ENCODE measurements at regions not wholly inside any gene's neighbourhood (a gene's known extent, or its start where the extent isn't known, plus 50 kb on each side); places are given as distances from the start of the nearest gene placed in this dataset.

DNA sequence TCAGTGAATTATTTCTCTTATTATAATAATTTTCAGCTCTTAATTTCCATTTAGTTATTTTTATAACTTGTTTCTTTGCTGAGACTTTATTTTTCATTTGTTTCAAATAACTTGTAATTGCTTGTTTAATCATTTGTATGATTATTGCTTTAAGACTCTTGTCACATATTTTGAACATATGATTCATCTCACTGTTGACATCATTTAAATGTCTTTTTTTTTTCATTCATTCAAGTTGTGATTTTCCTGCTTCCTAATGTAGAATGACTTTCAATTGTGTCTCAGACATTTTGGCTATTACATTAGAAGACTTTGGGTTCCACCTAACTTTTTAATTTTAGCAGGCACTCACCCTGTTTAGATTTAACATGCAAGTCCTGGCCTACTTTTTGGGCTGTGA, 234.8 kb upstream of the DIPK2B start:
- Histone ChIP-seq H3K4me1 (ENCODE audit: control insufficient read depth, extremely low read depth, insufficient read depth, low read length) (no peaks in the 10 kb centered on the region), H3K4me3 (replicated peaks in 1 of 3; ENCODE audit: insufficient read depth in 1 of 3, low read depth in 1 of 3, low read length in 3 of 3) (no peak overlapping the region), H2AFZ (ENCODE audit: low read depth, low read length) (no peak overlapping the region), H3K9me3 (replicated peaks; ENCODE audit: control insufficient read depth, insufficient read depth, low read length) (no peaks in the 10 kb centered on the region), H3K36me3 (ENCODE audit: control insufficient read depth in 2 of 2, extremely low read depth in 1 of 2, insufficient read depth in 2 of 2, low read length in 2 of 2) (no peaks in the 10 kb centered on the region), H3K4me2 (ENCODE audit: insufficient read depth, low read length) (no peak overlapping the region), H3K27me3 (ENCODE audit: control insufficient read depth in 2 of 2, insufficient read depth in 2 of 2, low read length in 2 of 2) (no peaks in the 10 kb centered on the region), H3K9ac (replicated peaks; ENCODE audit: extremely low read depth, insufficient read depth, low read length) (no peak overlapping the region), H3K9me1 (replicated peaks; ENCODE audit: control insufficient read depth, extremely low read depth, insufficient read depth, low read length) (no peaks in the 10 kb centered on the region), H3K79me2 (ENCODE audit: control insufficient read depth, insufficient read depth, low read length) (no peaks in the 10 kb centered on the region), H4K20me1 (replicated peaks; ENCODE audit: control insufficient read depth, extremely low read depth, insufficient read depth, low read length) (no peaks in the 10 kb centered on the region), H3K27ac (ENCODE audit: insufficient read depth, low read depth, low read length) (no peak overlapping the region)
- ChIA-PET CTCF (interaction anchor here (0.8 kb wide), 1 partner anchor 12 kb away, joined by 4 read pairs; no protein-coding TSS in a partner anchor), POLR2A (no interaction called here)
- dilution Hi-C loops (cut with MboI; ENCODE audit: extremely low pct_ligation_motif_present, low sequenced_read_pairs) = no loop called here
- DNase-seq (ENCODE audit: low read depth, low spot score) (peak; percentile 1), FAIRE-seq (no peak)
- BruUV-seq (replicated peaks) = no TSS peak
- no peak for TF ChIP-seq EZH2 (IDR thresholded peaks at IDR 0.05; ENCODE audit: borderline replicate concordance, low read depth, low read length, severe bottlenecking)
- no peak for TF ChIP-seq GATA2 (IDR thresholded peaks at IDR 0.05; ENCODE audit: insufficient read depth, insufficient read length, low read depth, low read length)
- intact Hi-C loops (cut with micrococcal nuclease) = no loop called here

DNA sequence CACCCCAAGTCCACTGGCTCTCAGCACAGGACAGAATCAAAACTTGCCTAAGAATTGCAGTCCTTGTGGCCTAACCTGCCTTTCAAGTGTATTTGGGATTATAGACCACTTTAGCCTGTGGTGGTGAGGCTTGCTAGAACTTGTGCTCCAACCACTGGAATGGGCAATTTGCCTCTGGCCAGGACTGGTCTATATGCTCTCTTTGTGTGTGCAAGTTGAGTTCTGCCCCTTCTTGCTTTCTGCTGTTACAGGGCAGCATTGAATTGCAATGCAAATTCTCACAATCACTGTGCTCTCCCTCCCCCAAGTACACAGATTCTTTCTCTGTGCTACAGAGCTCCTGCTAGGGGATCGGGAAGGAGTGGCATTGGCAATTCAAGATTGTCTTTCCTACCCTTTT, 233.6 kb upstream of the DIPK2B start:
- ChIA-PET CTCF (no interaction called here), POLR2A (no interaction called here)
- H3K9me3 ChIP-seq (replicated peaks; ENCODE audit: control insufficient read depth, insufficient read depth, low read length) = no peaks in the 10 kb centered on the region
- FAIRE-seq = no peak
- H3K27ac ChIP-seq (ENCODE audit: insufficient read depth, low read depth, low read length) = no peak overlapping the region
- DNase-seq (ENCODE audit: low read depth, low spot score) = no peak
- H3K4me2 ChIP-seq (ENCODE audit: insufficient read depth, low read length) = no peak overlapping the region
- TF ChIP-seq MYC (IDR thresholded peaks at IDR 0.05; ENCODE audit: low read depth, low read length) (no peak), POLR2A (IDR thresholded peaks at IDR 0.05; ENCODE audit: low read depth, low read length) (no peak), GATA2 (IDR thresholded peaks at IDR 0.05; ENCODE audit: insufficient read depth, insufficient read length, low read depth, low read length) (no peak), POLR2AphosphoS5 (IDR thresholded peaks at IDR 0.05; ENCODE audit: insufficient read depth, low read depth, low read length) (no peak), FOS (IDR thresholded peaks at IDR 0.05; ENCODE audit: borderline replicate concordance, insufficient read depth, low read length) (no peak), JUN (IDR thresholded peaks at IDR 0.05; ENCODE audit: borderline replicate concordance, insufficient read depth, insufficient read length, low read depth) (no peak)
- TF ChIP-seq, protein P1, sequence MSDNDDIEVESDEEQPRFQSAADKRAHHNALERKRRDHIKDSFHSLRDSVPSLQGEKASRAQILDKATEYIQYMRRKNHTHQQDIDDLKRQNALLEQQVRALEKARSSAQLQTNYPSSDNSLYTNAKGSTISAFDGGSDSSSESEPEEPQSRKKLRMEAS (IDR thresholded peaks at IDR 0.05; ENCODE audit: insufficient read depth, insufficient read length) = no peak
- TF ChIP-seq, protein P2, sequence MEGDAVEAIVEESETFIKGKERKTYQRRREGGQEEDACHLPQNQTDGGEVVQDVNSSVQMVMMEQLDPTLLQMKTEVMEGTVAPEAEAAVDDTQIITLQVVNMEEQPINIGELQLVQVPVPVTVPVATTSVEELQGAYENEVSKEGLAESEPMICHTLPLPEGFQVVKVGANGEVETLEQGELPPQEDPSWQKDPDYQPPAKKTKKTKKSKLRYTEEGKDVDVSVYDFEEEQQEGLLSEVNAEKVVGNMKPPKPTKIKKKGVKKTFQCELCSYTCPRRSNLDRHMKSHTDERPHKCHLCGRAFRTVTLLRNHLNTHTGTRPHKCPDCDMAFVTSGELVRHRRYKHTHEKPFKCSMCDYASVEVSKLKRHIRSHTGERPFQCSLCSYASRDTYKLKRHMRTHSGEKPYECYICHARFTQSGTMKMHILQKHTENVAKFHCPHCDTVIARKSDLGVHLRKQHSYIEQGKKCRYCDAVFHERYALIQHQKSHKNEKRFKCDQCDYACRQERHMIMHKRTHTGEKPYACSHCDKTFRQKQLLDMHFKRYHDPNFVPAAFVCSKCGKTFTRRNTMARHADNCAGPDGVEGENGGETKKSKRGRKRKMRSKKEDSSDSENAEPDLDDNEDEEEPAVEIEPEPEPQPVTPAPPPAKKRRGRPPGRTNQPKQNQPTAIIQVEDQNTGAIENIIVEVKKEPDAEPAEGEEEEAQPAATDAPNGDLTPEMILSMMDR (IDR thresholded peaks at IDR 0.05; ENCODE audit: extremely low read depth in 1 of 2, insufficient read depth in 1 of 2, low read depth in 1 of 2, low read length in 2 of 2) = no peak
- H3K27me3 ChIP-seq (ENCODE audit: control insufficient read depth in 2 of 2, insufficient read depth in 2 of 2, low read length in 2 of 2) = no peaks in the 10 kb centered on the region
- no peaks in the 10 kb centered on the region for H3K9me1 ChIP-seq (replicated peaks; ENCODE audit: control insufficient read depth, extremely low read depth, insufficient read depth, low read length)
- no peak overlapping the region for H2AFZ ChIP-seq (ENCODE audit: low read depth, low read length)
- no peaks in the 10 kb centered on the region for H3K36me3 ChIP-seq (ENCODE audit: control insufficient read depth in 2 of 2, extremely low read depth in 1 of 2, insufficient read depth in 2 of 2, low read length in 2 of 2)
- no peaks in the 10 kb centered on the region for H3K4me1 ChIP-seq (ENCODE audit: control insufficient read depth, extremely low read depth, insufficient read depth, low read length)
- dilution Hi-C loops (cut with MboI; ENCODE audit: extremely low pct_ligation_motif_present, low sequenced_read_pairs) = no loop called here
- no peak overlapping the region for H3K9ac ChIP-seq (replicated peaks; ENCODE audit: extremely low read depth, insufficient read depth, low read length)
- H3K79me2 ChIP-seq (ENCODE audit: control insufficient read depth, insufficient read depth, low read length) = no peaks in the 10 kb centered on the region
- intact Hi-C loops (cut with micrococcal nuclease) = no loop called here
- no peaks in the 10 kb centered on the region for H4K20me1 ChIP-seq (replicated peaks; ENCODE audit: control insufficient read depth, extremely low read depth, insufficient read depth, low read length)
- BruUV-seq (replicated peaks) = no TSS peak
- no peak overlapping the region for H3K4me3 ChIP-seq (replicated peaks in 1 of 3; ENCODE audit: insufficient read depth in 1 of 3, low read depth in 1 of 3, low read length in 3 of 3)
